Epithelial cell of prostate (primary cell): ENCODE measurements at regions not wholly inside any gene's neighbourhood (a gene's known extent, or its start where the extent isn't known, plus 50 kb on each side); places are given as distances from the start of the nearest gene placed in this dataset.
"Not testable (repeated sequence)": the region's sequence is repeated elsewhere in the genome, so short reads cannot be mapped to it uniquely, and the experiment has no call there.

Experiments used
- DNase-seq: peaks from one replicate; pipeline ENCODE4 v3.0.0-alpha.2; 2011; ENCODE audit warnings: low read depth, low spot score
- H3K27ac ChIP-seq: fragments of 450-650 bp; 2 replicates; pipeline ENCODE4 v1.5.1; 2017; ENCODE audit warnings: mild to moderate bottlenecking

- H3K27ac ChIP-seq = no peak overlapping the region
- DNase-seq = no peak
Observed at GRCh38 chr2:194294156-194294555, 1362.9 kb upstream of the SLC39A10 start.

DNA sequence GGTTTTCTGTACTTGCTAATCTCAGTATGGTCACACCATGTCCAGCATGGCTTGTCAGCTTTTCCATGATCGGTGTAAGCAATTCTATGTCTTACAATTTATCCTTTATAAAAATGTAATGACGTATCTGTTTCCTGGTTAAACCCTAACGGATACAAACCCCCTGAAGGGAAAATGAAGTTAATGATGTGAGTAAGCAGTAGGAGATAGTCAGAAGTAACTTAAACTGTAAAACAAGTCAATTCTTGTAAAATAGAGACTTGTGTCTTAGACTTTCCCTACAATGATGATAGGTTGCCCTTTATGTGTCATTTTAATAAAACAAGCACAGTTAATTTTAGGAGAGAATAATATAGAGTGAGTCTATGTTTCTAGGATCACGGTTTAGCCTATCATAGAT, 1365.9 kb upstream of the SLC39A10 start:
- DNase-seq = no peak
- no peak overlapping the region for H3K27ac ChIP-seq

- no peak for DNase-seq
- H3K27ac ChIP-seq = no peak overlapping the region
Observed at GRCh38 chr2:194289712-194290346, 1367.2 kb upstream of the SLC39A10 start.

- H3K27ac ChIP-seq, DNase-seq: not testable (repeated sequence)
Observed at GRCh38 chr2:194276667-194277066, 1380.4 kb upstream of the SLC39A10 start.

DNA sequence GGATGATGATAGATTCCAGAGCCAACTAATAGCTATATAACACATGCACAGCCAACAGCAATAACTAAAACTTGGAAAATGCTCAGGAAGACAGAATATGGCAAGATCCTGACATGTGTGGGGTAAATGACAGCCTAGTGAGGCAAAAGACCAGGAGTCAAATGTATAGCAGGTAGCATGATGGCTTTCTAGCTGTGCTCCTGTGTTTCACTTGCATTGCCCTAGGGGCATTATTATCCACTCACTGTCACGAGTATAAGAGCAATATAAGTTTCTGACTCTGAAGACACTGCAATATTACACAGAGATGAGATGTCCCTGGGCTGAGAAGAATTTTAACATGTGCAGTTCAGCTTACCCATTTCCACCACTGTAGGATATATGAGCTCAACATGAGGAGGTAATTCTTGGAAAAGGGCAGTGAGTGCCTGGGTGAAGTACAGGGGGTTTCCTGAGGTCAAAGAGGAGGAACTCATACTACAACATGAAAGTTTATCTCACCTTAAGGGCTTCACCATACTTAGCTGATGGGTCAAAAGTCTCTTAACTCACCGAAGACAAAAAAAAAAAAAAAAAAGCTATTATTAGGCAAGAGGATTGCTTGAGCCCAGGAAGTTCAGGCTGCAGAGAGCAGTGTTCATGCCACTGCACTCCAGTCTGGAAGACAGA, 1385.6 kb upstream of the SLC39A10 start:
- DNase-seq = no peak
- no peak overlapping the region for H3K27ac ChIP-seq

DNA sequence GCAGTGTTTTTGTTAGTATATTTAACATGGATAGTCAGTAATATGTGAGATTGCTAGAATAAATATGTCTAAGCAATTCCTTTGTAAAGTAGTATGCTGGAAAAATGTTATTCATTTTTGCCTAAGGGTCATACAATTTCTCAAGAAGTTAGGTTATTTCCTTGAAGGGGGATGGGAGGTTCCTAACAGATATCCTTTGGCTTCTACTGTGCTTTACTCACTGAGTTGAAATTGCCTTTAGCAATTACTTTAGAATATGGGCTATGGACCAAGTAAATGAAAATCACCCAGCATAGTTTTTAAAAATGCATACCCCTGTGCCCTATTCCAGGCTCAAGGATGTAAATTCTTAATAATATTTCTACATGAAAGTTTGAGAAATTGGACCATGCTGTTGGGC, 1386.4 kb upstream of the SLC39A10 start:
- no peak for DNase-seq
- H3K27ac ChIP-seq = no peak overlapping the region

DNA sequence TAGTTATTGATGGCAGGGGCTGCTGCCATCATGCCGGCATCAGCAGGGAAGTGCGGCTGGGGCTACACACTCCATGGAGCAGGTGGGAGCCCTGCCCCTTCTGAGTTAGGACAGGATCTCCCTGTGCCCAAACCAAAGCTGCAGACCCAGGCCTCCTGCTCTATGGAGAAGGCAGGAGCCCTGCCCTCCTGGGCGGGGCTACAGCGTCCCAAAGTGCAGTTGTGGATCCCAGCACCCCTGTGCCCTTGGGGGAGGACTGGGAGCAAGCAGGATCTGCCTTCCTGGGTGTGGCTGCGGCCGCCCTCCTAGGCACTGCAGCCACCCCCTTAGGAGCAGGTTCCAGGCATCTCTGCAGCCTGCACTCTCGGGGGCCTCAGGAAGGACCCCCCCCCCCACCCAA, 1392.4 kb upstream of the SLC39A10 start:
- H3K27ac ChIP-seq = no peak overlapping the region
- no peak for DNase-seq

- no peak overlapping the region for H3K27ac ChIP-seq
- no peak for DNase-seq
Observed at GRCh38 chr2:194260185-194260584, 1396.8 kb upstream of the SLC39A10 start.

DNA sequence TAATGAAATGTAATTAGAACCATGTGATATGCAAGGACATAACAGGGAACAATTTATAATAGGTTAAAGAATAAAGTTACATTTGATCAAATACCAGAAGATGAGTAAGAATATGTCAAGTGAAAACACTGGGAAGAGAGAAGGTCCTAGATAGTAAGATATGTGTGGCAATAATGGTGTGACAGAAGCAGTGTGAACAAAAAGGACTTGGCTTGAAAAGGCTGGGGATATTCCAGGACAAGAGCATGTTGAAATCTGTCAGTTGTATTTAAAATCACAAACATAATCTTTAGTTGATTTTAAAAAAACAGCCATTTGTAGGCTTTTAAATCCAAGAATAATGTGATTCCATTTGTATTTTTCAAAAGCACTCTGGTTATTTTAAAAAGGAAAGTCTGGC, 1399.9 kb upstream of the SLC39A10 start:
- DNase-seq = no peak
- H3K27ac ChIP-seq = no peak overlapping the region

GRCh38 chr2:194253528-194254259, 1403.3 kb upstream of the SLC39A10 start:
- DNase-seq = no peak
- H3K27ac ChIP-seq = no peak overlapping the region

DNA sequence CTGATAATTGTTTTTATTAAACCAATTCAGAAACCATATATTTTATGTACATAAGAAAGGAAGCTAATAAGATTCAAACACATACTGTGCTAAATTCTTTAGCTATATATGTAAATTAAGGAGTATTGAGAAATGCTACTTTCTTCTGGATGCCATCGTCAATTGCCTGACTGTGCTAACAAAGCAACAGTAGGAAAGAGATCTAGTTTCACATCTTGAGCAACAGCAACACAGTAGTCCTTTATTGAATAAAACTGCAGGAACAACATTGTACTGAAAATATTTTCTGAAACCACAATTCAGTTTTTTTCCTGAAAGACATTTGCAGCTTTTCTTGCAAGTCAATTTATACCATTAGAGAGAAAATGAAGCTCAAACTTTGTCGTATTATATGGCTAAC, 1404.9 kb upstream of the SLC39A10 start:
- H3K27ac ChIP-seq = no peak overlapping the region
- no peak for DNase-seq

DNA sequence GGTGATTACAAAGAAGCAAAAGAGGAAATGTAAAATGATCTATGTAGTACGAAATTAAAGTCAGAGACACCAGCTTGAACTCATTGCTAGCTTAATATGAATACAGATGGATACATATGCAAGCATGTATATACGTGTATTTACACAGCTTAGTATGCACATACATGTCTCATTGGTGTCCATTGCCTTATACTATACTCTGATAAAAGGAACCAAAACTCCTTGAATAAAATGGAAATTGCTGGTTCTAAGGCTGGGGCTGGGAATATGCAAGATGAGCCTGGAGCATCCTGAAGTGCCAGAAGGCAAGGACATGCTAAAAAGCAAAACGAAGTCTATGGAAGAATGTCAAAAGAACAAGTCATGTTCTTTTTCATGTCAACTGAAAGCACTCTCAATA, 1424.4 kb upstream of the SLC39A10 start:
- DNase-seq = no peak
- no peak overlapping the region for H3K27ac ChIP-seq

DNA sequence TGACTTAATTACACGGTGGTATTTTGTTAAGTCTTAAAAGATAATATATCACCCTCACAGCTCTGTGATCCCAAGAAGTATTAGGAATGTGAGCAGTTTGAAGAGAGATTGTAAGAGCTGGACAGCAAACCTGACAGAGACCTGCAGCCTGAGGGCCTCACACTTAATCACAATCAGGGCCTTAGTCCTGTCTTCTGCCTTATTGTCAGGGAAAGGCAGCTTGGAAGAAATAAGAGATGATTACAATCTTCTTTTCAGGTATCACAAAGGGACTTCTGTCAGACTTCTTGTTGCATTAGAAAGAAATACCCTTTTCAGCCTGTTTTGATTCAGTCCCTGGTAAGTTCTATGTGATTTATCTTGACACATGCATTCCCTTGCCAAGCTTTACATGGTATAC, 1433.8 kb upstream of the SLC39A10 start:
- DNase-seq = no peak

DNA sequence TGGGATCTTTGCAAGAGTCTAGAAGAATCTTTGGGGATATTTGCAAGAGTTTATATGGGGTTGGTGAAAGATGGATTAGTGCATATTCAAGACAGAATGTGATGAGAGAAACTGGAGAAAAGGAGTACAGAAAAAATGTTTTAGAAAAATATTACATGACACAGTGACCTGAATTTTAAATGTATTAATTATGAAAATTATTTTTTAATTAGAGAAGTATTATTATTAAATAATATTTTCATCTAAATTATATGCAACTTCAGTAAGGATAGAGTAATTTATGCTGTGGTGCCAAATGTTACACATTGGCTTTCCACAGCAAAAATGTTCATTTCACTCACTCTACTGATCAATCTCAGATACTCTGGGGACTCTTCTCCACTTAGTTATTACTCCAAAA, 1442.8 kb upstream of the SLC39A10 start:
- H3K27ac ChIP-seq = no peak overlapping the region
- no peak for DNase-seq

More for the DNA sequence above, 1433.8 kb upstream of the SLC39A10 start:
- no peak overlapping the region for H3K27ac ChIP-seq

DNA sequence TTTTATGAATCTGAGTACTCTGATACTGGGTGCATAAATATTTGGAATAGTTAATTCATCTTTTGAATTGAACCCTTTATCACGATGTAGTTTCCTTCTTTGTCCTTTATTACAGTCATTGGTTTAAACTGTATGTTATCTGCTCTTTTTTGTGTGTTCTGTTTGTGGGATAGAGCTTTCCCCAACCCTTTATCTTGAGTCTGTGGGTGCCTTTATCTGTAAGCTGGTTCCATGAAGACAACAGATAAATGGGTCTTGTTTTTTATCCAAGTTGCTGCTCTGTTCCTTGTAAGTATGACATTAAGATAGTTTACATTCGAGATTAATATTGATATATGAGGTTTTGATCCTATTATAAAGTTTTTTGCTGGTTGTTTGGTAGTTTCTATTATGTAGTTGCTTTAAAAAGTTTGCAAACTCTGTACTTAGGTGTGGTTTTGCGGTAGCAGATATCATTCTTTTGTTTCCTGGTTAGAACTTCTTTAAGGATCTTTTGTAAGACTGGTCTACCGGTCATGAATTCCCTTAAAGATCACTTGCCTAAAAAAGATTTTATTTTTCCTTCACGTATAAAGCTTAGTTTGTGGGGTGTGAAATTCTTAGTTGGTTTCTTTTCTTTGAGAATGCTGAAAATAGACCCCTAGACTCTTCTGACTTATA, 1451.3 kb upstream of the SLC39A10 start:
- no peak for DNase-seq
- no peak overlapping the region for H3K27ac ChIP-seq

DNA sequence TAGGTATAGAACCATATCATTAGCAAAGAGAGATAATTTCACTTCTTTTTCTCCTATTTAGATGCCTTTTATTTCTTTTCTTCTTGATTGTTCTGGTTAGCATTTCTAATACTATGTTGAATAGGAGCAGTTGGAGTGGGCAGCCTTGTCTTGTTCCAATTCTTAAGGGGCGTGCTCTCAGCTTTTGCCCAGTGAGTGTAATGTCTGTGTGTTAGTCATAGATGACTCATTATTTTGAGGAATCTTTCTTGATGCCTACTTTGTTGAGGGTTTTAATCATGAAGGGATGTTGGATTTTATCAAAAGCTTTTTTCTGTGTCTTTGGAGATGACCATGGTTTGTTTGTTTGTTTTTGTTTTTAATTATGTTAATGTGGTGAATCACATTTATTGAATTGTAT, 1453.1 kb upstream of the SLC39A10 start:
- DNase-seq = no peak

DNA sequence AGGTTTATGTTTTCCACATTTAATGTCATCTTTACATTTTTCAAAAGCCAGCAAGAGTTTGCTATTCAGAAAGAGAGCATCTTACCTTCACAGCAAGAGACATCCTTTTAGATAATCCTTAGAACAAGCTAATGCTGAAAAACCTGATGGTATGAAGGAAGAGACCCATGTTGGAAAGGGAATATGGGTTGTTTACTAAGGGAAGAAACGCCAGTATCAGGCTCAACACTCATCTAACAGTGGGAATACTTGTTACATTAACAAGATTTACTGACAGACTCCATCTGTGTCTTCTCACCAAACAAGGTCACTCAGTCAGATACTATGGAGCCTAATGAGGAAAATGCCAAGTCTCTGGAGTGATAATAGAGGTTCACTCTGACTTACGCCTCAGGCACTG, 1474.1 kb upstream of the SLC39A10 start:
- H3K27ac ChIP-seq = no peak overlapping the region
- no peak for DNase-seq

More for the DNA sequence above, 1453.1 kb upstream of the SLC39A10 start:
- H3K27ac ChIP-seq = no peak overlapping the region

- no peak for DNase-seq
Observed at GRCh38 chr2:194176134-194176533, 1480.9 kb upstream of the SLC39A10 start.

GRCh38 chr2:194166818-194167217, 1490.2 kb upstream of the SLC39A10 start:
- no peak overlapping the region for H3K27ac ChIP-seq
- no peak for DNase-seq

More at GRCh38 chr2:194176134-194176533, 1480.9 kb upstream of the SLC39A10 start:
- H3K27ac ChIP-seq = no peak overlapping the region

DNA sequence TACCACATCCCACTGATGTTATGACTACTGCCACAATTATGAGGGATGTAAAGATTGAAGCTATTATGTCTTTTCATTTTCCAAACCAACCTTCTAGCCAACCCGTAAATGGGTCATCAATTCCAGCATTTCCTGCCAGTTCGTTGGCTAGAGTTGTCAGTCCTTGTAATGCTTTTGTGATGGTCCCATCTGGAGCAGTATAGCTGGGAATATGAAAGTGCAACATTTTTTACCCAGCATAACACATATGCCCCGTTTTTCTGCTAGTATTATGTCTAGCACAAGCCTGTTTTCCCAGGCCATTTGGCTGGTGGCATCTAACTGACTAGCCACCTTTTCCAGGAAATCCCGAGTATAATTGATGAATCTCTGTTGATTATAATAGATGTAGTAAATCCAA, 1501.6 kb upstream of the SLC39A10 start:
- no peak overlapping the region for H3K27ac ChIP-seq
- no peak for DNase-seq

GRCh38 chr2:194151231-194151630, 1505.8 kb upstream of the SLC39A10 start:
- no peak overlapping the region for H3K27ac ChIP-seq

More at GRCh38 chr2:194151231-194151630, 1505.8 kb upstream of the SLC39A10 start:
- no peak for DNase-seq
